Stimulated activated CD4-positive, alpha-beta T cell treated with anti-CD3 and anti-CD28 coated beads, Interleukin-1b, Interleukin-23, amount 100 ng/mL, for 24 hours (primary cell): ENCODE measurements at regions not wholly inside any gene's neighbourhood (a gene's known extent, or its start where the extent isn't known, plus 50 kb on each side); places are given as distances from the start of the nearest gene placed in this dataset.

ENCODE experiments used
- DNase-seq, 4 experiments: peaks; one replicate each; pipeline ENCODE4 v3.0.0-alpha.2; 2020; ENCODE audit warnings: low read depth in 4 of 4, low spot score in 1 of 4

DNA sequence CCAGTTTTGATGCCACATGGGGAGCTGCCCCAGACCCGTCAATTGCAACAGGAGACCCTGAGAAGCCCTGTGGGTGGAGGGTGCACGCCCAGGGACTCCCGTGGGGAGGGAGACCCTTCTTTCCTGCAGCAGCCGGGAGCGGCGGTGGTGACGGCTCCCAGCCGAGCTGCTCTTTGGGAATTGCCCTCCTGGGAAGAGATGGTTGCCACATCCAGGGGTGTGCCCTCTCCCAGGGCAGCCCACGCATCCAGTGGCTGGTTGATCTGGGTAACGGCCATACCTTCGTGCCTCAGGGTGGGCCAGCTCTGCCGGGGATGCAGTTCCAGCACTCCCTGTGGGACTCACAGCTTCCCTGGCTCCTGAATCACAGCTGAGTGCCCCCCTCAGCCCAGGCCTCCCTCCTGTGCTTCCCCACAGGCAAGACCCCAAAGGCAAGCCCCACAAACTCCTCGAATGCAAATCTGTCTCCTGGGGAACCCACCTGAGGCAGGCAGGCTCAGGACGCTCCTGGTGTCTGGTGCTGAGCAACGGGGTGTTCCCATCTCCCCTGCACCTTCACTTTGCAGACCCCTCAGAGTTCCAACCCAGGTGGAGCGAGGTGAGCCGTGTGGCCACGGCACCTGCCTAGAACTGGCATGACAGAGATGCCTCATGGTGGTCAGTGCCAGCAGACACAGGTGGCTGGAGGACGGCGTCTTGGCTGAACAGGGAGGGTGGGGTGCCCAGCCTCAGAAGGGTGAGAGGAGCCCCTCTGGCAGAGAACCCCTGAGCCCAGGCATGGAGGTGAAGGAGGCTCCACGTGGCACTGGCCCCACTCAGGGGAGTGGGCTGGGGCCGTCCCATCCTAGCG lies 1027.4 kb downstream of the BRD1 start:
- DNase-seq: no peak

DNA sequence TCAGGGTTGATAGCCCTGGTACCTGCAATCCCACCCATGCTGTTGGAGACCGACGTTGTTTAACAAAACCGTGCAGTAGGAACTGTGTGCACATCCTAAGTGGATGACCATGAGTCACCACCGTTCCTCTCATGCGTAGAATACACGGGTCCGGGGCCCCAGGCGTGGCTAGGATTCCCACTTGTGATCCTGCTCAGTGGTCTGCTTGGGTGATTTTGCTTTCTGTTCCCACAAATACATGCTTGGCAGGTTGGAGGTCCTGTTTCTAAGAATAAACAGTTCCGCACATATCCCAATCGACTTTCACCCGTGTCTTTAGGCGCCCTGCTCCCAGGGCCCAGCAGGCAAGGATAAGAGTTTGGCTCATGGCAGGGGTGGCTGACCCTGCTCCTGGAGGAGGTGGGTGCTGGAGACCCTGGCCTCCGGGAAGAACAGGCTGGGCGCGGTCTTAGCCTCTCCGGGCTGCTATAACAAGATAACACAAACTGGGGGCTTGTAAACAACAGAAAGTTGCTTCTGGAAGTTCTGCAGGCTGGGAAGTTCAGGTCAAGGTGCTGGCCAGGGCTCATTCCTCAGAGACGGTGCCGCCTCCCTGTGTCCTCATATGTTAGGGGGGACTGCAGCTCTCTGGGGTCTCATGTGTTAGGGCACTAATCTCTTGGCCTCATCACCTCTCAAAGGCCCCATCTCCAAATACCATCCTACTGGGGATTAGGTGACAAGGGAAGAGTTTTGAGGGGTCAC lies 1028.3 kb downstream of the BRD1 start:
- DNase-seq: no peak

DNA sequence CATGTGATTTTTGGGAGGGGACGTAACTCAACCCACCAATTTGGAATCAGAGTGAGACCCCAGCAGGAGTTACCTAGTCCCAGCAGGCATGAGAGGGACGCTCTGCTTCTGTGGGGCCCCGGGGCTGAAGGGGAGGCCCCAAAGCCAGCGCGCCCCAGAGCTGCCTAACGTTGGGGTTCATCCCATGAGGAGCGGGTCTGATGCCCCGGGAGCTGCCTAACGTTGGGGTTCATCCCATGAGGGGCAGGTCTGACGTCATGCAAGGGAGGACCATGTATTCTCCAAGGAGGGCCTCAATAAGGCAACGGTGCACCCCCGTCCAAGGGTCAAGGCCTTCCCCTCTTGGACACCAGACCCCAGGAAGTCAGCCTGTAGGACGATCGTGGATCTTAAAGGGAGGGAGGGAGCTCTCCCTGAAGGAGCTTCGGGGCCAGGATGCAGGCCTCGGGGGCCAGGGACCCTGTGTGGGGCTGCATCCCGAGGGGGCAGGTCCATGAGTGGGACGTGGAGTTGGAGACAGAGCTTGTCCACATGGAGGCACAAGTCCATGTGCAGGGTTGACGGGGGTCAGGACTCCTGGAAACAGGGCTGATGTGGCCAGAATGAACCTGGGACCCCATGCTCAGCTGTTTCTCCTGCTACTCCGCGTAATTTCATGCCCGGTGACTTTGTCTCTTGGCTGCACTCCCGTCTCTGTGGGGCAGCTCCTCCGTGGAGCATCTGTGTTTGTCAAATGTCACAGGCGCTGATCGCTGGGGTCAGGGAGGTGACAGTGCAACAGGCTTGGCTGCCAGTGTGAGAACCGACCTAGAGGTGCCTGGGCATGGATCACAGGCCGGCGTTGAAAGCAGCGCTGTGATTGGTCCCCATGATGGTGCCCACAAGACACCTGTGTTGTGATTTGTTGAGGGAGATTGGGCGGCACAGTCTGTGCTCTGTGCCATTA lies 1029.1 kb downstream of the BRD1 start:
- DNase-seq: no peak

GRCh38 chr22:48797731-48798130 lies 1029.9 kb downstream of the BRD1 start:
- no peak for DNase-seq

- no peak for DNase-seq
Measured at GRCh38 chr22:48796310-48797015, 1031.2 kb downstream of the BRD1 start.

DNA sequence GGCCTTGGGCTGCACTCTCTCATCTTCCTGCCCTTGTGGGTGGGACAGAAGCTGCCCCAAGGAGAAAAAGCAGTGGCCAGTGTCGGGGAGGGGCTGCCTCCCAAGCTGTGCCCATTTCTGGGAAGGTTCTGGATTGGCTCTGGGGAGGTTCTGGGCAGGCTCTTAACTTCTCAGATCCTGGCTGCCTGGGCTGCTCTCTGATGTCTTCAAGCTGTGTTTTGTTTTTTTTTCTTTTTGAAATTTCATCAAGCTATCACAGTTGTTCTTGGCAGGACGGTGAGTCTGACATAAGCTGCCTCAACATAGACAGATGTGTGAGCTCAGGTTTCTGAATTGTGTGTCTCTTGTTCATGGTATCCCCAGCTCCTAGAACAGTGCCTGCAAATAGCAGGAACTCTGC lies 1032.0 kb downstream of the BRD1 start:
- no peak for DNase-seq

DNA sequence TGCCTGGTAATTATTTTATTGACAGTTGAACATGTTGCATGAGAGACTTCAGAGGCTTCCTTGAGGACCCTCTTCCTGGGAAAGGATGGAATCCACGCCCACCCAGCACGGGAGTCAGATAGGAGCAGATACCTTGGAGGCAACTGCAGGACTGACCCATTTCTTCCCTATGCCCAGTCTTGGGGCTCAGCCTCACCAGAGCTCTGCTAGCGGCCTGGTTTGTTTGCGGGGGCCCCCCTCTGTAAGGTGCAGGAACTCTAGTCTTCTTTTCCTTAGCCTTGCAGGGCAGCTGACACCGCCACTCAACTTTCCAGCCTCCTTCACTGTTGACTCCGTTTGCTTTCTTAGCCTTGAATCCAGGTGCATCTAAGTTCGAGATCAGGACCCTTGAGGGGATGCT lies 1032.8 kb downstream of the BRD1 start:
- DNase-seq: no peak

DNA sequence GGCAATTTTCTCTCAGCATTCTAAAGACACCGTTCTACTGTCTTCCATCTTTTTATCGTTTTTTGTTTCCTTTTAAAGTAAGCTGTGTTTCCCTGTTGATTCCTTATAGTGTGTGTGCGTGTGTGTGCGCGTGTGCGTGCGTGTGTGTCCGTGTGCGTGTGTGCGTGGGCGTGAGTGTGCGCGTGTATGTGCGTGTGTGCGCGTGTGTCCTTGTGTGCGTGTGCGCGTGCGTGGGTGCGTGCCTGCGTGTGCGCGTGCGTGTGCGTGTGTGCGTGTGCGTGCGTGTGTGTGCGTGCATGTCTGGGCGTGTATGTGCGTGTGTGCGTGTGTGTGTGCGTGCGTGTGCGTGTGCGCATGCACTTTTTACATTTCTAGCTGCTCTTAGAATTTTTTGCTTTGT lies 1033.7 kb downstream of the BRD1 start:
- DNase-seq: no peak

DNA sequence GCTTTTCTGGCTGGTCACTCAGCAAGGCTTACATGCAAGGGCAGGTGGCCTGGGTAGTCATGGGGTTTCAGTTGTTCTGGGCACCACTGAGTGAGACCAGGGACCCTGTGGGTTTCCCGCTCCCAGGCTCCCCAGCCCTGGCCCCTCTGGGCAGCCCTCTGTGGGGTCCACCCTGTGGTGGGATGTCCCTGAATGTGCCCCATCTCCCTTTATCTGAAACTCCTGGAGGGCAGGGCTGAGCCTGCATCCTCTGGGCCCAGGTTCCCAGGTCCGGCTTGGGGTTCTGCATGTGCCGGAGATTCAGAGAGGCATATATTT lies 1041.0 kb downstream of the BRD1 start:
- DNase-seq: no peak

- no peak for DNase-seq
Measured at GRCh38 chr22:48785792-48786678, 1041.6 kb downstream of the BRD1 start.

GRCh38 chr22:48784701-48785503 lies 1042.8 kb downstream of the BRD1 start:
- no peak for DNase-seq

- no peak for DNase-seq
Measured at GRCh38 chr22:48783821-48784266, 1043.8 kb downstream of the BRD1 start.

GRCh38 chr22:48782811-48783511 lies 1044.7 kb downstream of the BRD1 start:
- no peak for DNase-seq

- no peak for DNase-seq
Measured at GRCh38 chr22:48782326-48782725, 1045.3 kb downstream of the BRD1 start.

DNA sequence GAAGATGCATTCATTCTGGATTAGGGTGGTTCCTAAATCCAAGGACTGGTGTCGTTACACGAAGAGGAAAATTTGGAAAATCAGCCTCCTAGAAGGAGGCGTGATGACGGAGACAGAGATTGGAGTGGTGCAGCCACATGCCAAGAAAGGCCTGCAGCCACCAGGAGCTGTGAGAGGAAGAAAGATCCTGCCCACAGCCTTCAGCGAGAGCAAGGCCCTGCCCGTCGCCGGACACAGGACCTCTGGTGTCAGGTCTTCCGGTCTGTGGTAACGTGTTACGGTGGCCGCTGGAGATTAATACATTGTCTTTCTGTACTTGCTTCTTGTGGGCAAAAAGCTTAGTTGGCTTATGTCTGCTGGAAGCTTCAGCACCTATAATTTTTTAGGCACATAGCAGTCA lies 1045.8 kb downstream of the BRD1 start:
- DNase-seq: no peak

- no peak for DNase-seq
Measured at GRCh38 chr22:48781391-48781790, 1046.3 kb downstream of the BRD1 start.

DNA sequence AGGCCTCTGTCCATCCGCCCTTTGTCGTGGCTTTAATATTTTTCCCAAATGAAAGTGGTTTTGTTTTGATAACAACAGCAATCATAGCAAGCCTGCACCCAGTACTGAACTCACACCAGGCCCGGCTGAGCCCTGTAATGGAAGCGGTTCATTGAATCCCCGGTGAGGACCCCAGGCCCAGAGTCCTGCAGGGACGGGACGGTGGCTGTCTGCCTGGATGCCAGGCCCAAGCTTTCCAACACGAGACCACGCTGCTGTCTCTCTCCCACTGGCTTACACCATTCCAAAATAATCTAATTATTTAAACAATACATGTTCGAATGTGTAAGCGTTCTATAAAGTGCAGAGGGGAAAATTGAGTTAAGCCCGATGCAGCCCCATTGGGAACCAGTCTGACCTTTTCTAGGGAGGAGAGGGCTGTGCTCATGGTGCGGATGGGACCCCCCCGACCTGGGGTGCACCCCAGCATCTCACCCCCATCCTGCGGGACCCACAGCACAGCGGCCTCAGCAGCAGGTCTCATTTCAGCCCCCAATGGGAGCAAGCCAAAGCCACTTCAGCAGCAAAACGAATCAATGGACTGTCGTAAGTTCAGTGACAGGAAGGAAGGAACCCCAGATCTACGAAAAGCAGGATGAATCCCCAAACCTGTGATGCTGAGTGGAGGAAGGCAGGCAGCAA lies 1046.9 kb downstream of the BRD1 start:
- no peak for DNase-seq
